GM11168 (cell line): ENCODE measurements at regions not wholly inside any gene's neighbourhood (a gene's known extent, or its start where the extent isn't known, plus 50 kb on each side); places are given as distances from the start of the nearest gene placed in this dataset.
"Not testable (repeated sequence)": the region's sequence is repeated elsewhere in the genome, so short reads cannot be mapped to it uniquely, and the experiment has no call there.

Experiments
- in situ Hi-C: fragments of 300-500 bp; cut with MboI; formaldehyde crosslinking; loops from one replicate; pipeline ENCODE4 v1.12.0; 2022; ENCODE audit warnings: low sequenced_read_pairs; ENCODE audit not compliant: unreplicated experiment

DNA sequence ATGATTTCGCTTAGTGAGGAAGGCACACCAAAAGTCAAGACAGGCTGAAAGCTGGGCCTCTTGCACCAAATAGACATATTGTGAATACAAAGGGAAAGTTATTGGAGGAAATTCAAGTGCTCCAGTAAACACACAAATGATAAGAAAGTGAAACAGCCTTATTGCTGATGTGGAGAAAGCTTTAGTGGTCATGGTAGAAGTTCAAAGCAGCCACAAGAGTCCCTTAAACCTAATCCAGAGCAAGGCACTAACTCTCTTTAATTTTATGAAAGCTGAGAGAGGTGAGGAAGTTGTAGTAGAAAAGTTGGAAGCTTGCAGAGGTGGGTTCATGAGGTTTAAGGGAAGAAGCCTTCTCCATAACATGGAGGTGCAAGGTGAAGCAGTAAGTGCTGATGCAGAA, 988.3 kb downstream of the VRK1 start:
- in situ Hi-C loops = no loop called here

- in situ Hi-C loops = no loop called here
Observed at GRCh38 chr14:97788364-97788763, 991.2 kb downstream of the VRK1 start.

DNA sequence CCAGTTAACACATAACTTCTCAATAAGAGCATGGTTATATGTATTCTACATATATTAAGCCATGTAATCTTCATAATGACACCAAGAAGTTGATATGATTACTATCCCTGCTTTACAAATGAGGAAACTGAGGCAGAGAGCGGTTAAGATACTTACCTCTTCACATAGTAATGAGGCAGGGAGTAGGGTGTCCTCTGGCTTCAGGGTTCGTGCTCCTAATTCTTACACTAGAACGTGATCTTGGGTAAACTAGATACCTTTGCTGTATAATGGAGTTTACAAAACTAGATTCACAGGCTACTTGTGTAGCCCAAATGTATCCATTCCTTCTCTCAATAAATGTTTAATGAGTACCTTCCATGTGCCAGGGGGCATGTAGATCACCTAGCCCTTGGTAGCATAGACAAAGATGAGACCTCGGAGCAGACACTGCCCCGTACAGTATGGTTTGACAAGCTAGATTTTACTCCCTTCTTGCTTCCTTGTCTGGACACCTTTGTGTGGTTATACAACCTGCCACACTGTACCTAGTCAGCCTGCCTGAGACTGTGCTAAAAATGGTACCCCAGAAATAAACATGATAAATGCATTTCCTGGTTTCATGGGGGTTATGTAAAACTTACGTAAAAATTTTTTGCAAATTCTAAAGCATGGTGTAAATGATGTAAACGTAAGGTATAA, 991.8 kb downstream of the VRK1 start:
- in situ Hi-C loops = no loop called here

- in situ Hi-C loops = no loop called here
Observed at GRCh38 chr14:97791072-97791471, 993.9 kb downstream of the VRK1 start.

DNA sequence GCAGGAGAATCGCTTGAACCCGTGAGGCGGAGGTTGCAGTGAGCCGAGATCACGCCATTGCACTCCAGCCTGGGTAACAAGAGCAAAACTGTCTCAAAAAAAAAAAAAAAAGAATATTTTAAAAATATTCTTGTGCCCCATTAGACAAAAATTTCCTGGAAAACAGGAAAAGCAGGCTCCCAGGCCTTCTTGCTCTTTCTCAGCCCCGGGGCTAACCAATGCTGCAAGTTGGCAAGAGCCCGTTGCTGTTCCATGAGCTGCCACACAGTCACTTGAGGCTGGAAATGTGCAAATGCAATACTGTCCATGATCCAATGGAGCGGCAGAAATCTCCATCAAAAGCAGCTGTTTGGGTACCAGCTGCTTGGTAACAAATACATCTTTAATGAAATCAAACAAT, 994.7 kb downstream of the VRK1 start:
- in situ Hi-C loops = no loop called here

DNA sequence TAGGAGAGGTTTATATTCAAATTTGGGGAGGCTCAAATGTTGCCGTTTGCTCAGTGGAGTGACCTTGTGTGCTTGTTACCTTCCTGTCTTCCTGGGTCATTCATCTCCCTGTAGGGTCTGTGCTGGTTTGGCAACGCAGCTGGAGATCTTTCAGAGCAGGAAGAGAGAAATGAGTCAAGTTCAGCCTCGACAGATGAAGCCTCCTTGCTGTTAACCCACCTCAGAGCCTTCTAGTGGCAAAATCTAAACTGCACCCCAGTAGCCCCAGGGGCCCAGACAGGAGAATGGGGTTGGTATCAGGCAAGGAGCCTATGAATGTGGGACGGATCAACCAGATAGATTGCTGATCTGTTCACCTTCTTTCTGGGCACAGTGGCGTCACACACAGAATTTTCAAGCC, 999.3 kb downstream of the VRK1 start:
- in situ Hi-C loops = no loop called here

DNA sequence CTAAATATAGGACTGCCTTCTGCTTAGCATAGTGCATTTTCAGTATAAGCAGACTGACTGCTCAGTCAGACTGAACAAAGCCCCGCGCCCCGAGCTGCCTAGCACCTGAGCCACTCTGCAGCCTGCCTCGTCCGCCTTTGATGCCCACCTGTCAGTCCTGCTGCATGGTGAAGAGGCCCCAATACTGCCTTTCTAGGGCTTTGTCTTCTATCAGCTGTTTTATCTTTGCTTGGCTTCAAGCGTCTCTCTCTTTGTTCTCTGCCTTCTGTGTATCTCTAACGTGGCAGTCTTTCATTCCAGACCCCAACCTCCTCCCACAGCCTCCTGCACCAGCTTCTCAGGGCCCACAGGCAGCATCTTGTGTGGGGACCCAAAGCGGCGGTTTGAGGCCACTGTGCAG, 1001.0 kb downstream of the VRK1 start:
- in situ Hi-C loops = no loop called here

DNA sequence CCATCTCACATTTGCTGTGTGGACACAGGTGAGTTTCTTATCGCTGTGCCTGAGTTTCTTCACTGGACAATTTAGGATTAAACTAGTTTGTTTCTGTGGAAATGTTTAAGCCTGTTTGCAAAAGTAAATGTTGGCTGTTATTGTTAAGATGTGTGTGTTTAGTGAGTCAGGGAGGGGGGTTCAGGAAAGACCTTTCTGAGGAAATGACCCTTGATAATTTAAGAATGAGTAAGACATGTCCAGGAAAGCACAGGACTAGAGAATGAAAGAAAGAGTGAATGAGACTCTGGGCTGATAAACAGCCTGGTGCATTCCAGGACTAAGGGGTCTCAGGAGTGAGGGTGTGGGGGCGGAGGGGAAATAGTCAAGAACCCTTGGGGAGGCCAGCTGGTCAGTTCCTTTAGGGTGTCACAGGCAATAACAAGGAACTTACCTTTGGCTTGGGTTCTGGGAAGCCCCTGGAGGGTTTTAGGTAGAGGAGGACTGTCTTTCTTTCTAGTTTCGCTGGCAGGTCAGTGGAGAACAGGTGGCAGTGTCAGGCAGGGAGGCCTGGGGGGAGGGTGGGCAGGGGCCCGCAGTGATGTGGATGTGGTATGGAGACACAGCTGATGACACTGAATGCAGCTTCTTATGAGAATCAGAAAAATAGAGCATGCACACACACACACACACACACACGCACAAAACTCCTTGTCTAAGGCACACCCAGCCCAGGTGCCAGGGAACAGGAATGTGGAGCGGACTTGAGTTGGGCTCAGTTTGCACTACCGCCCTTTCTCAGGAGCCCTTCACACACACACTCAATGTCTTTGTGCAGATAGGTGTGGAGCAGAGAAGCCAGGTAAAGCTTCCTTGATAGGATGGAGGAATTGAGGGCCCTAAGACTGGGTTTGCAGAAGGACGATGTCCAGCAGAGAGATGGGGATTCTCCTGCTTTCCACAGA, 1005.5 kb downstream of the VRK1 start:
- in situ Hi-C loops = no loop called here

GRCh38 chr14:97804056-97804455, 1006.9 kb downstream of the VRK1 start:
- in situ Hi-C loops = no loop called here

DNA sequence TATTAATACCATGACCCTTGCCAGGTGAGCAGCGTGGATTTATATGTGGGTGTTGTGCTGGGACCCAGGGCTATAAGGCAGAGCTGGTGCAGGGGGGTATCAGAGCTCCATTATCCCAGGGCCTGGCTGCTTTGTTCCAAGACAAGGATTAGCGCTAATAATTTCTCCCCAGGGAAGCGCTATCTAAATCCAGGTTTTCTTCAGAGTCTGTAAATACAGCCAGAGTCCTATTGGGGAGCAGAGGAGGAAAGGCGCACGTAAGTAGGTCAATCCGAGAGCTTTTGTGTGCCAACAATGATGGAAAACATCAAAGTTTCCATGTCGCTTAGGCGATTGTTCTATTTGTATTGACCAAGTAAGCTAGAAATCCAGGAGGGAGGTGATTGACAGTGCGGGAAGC, 1009.7 kb downstream of the VRK1 start:
- in situ Hi-C loops = no loop called here

DNA sequence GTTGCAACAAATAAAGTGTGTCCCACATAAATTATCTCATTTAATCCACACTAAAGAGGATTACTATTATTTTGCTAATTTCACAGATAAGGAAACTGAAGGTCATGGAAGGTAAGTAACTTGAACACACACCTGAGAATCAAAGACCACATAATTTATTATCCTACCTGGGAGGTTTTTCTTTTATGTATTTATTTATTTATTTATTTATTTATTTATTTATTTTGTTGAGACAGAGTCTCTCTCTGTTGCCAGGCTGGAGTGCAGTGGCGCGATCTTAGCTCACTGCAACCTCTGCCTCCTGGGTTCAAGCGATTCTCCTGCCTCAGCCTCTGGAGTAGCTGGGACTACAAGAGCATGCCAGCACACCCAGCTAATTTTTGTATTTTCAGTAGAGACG, 1011.4 kb downstream of the VRK1 start:
- in situ Hi-C loops = not testable (repeated sequence)

GRCh38 chr14:97813556-97813955, 1016.4 kb downstream of the VRK1 start:
- in situ Hi-C loops = no loop called here

DNA sequence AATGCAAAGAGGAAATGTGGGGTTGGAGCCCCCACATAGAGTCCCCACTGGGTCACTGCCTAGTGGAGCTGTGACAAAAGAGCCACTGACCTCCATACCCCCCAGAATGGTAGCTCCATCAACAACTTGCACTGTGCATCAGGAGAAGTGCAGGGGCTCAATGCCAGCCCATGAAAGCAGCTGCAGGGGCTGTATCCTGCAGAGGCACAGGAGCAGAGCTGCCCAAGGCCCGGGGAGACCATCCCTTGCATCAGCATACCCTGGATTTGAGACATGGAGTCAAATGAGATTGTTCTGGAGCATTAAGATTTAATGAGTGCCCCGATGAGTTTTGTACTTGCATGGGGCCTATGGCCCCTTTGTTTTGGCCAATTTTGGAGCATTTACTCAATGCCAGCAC, 1023.6 kb downstream of the VRK1 start:
- in situ Hi-C loops = no loop called here

DNA sequence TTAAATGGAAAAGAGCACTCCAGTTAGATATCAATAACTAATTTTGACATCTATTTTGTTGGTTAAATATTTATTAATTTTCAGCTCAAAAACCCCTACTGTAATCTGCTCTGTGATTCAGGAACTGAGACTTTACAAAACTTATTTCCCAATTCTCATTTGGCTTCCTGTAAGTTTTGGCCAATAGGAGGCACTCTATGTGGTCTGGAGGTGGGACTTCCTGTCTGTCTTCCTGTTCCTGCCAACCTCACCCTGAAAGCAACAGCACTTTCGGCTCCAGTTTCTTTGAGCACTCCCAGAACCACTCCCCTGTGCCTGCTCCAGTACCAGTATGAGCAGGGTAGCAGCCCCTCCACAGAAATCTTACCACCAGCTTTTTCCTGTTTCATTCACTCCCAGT, 1027.0 kb downstream of the VRK1 start:
- in situ Hi-C loops = no loop called here

DNA sequence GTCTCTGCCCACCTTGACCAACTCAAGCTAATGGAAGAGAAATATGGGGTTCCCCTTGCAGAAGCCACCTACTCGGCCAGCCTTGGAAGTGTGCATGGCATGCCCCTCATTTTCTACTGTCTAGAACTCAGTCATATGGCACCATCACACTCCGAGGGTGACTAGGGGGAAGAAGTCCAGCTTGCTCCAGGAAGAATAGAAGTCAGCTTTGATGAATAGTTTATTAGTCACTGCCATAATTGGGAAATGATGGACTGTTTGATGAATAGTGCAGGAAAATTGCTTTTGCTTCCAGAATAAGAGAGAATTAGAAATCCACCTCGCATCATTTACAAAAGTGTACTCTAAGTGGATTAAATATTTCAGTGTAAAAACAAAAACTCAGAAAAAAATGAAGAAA, 1030.6 kb downstream of the VRK1 start:
- in situ Hi-C loops = no loop called here

DNA sequence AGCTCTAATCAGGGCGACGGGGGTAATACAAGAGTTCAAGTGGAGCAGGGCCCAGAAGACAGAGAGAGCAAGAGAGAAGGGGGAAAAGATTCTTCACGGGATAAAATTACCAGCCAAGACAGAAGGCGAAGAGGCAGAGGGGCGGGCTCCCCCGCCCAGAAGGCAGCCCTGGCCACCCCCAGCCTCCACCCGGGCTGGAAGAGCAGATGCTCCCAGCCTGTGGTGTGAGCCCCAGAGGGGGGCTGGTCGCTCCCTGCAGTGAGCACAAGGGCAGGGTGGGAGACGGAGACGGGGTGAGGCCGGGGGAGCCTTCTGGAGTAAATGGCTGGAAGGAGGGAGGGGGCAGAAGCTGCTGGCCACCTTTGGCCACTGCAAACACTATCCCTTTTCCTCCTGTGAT, 1035.6 kb downstream of the VRK1 start:
- in situ Hi-C loops = no loop called here

DNA sequence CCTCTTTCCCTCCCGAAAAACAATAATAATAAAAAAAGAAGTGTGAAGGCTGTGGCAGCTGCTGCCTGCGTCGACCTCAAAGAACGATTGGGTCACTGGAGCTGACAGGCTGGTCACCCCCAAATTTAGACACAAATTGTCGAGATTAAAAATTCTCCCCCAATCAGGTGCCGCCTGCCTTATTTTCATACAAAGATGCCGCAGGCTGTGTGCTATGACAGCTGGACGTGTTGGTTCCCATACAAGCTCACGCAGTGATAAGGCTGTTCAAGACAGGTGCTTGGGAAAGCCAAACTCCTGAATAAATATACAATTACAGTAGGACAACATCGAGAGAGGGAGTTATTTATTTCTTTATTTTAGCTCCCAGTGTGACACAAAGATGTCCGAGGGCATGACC, 1041.8 kb downstream of the VRK1 start:
- in situ Hi-C loops = no loop called here

DNA sequence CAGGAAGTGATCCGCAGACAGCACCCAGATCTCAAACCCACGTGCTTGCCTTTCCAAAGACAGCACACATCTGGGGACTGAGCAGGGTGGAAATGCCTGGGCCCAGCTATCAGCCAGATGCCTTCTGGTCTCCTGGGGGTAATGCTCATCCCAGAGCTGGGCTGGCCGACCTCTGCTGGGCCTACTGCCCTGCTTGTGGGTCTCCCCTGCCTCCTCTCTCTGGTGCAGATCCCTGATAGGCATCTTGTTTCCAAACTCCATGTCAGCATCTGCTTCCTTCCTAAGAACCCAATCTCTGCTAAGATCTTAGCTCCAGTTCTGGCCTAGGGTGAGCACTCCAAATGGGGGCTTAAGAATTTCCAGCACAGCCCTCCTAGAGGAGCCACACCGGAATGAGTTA, 1043.0 kb downstream of the VRK1 start:
- in situ Hi-C loops = no loop called here

- in situ Hi-C loops = no loop called here
Observed at GRCh38 chr14:97841762-97842161, 1044.6 kb downstream of the VRK1 start.

- in situ Hi-C loops = no loop called here
Observed at GRCh38 chr14:97843066-97843465, 1045.9 kb downstream of the VRK1 start.

GRCh38 chr14:97844042-97844441, 1046.9 kb downstream of the VRK1 start:
- in situ Hi-C loops = no loop called here

DNA sequence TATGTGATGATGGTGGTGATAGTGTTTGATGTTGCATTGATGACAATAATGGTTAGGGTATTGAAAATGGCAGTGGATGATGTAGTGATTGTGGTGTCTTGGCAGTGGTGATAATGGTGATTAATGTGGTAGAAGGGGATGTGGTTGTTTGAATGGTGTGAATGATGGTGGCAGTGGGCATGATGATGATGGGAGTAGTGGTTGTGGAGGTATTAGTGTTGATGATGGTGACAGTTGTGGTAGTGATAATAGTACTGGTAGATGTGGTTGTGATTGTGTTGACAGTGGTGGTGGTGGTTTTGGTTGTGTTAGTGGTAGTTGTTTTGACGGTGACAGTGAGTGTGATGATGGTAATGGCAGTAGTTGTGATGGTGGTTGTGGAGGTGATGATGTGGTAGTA, 1049.0 kb downstream of the VRK1 start:
- in situ Hi-C loops = no loop called here
